ENCODE measurements at regions not wholly inside any gene's neighbourhood (a gene's known extent, or its start where the extent isn't known, plus 50 kb on each side); places are given as distances from the start of the nearest gene placed in this dataset.

- Histone ChIP-seq H3K56ac (ENCODE audit: insufficient read length, low read depth, low read length) (no peak overlapping the region), H2AFZ (ENCODE audit: low read length) (no peak overlapping the region), H2BK5ac (ENCODE audit: insufficient read length, low read length) (no peak overlapping the region), H4K20me1 (ENCODE audit: control insufficient read depth, insufficient read depth, insufficient read length) (no peaks in the 10 kb centered on the region), H3K9ac (ENCODE audit: extremely low read depth, insufficient read length, low read length) (no peak overlapping the region), H4K91ac (ENCODE audit: insufficient read length, low read depth, low read length) (no peak overlapping the region), H2BK15ac (ENCODE audit: low read depth, low read length) (no peak overlapping the region), H3K4me2 (ENCODE audit: insufficient read depth, insufficient read length, low read length) (no peak overlapping the region), H2BK12ac (ENCODE audit: insufficient read length, low read depth, low read length) (no peak overlapping the region), H3K4ac (ENCODE audit: low read depth, low read length) (no peak overlapping the region), H3K9me3 (ENCODE audit: control insufficient read depth, low read depth, low read length) (no peaks in the 10 kb centered on the region), H3K23me2 (ENCODE audit: insufficient read length, low read depth, low read length, poor library complexity, severe bottlenecking) (no peaks in the 10 kb centered on the region), H3K79me2 (ENCODE audit: insufficient read depth, low read length) (no peaks in the 10 kb centered on the region), H2BK20ac (ENCODE audit: low read depth, low read length, poor library complexity, severe bottlenecking) (no peak overlapping the region), H2BK120ac (ENCODE audit: low read depth, low read length, poor library complexity, severe bottlenecking) (no peak overlapping the region), H3K14ac (ENCODE audit: insufficient read depth, low read length) (no peak overlapping the region), H3K27ac (ENCODE audit: insufficient read length, low read depth, low read length) (no peak overlapping the region), H4K5ac (ENCODE audit: insufficient read length, low read depth, low read length) (no peak overlapping the region), H4K8ac (replicated peaks; ENCODE audit: insufficient read length, low read depth, low read length) (no peak overlapping the region), H2AK5ac (ENCODE audit: insufficient read length, low read length) (no peak overlapping the region), H3K18ac (ENCODE audit: insufficient read length, low read depth, low read length) (no peak overlapping the region), H3K4me1 (ENCODE audit: insufficient read depth, low read length) (no peaks in the 10 kb centered on the region; the same call in 1 of the 2 replicates), H3K79me1 (ENCODE audit: insufficient read depth, low read depth, low read length, poor library complexity, severe bottlenecking) (no peaks in the 10 kb centered on the region), H3T11ph (ENCODE audit: low read length) (no peak overlapping the region), H3K27me3 (ENCODE audit: insufficient read depth, low read length) (no peaks in the 10 kb centered on the region), H3K23ac (ENCODE audit: insufficient read length, low read depth, low read length) (no peak overlapping the region)
- H3K27ac Mint-ChIP-seq: no peak overlapping the region
- 0 out of 4 replicates have a peak, but pooled peaks cover 0 to 2% of the 10 kb centered on the region in 2 experiments for H3K4me1 Mint-ChIP-seq
- H3K27me3 Mint-ChIP-seq (ENCODE audit: low read depth): no peaks in the 10 kb centered on the region; the same call in 1 of the 2 replicates
- no peak for DNase-seq
- no peaks in the 10 kb centered on the region for H3K36me3 Mint-ChIP-seq (ENCODE audit: insufficient read depth in 1 of 3, low read depth in 3 of 3)
- WGBS (ENCODE audit: extremely low coverage, insufficient read length, low lambda C conversion rate): no CpG with 5 or more reads among the region's 8 CpGs
- TF ChIP-seq, protein P1, sequence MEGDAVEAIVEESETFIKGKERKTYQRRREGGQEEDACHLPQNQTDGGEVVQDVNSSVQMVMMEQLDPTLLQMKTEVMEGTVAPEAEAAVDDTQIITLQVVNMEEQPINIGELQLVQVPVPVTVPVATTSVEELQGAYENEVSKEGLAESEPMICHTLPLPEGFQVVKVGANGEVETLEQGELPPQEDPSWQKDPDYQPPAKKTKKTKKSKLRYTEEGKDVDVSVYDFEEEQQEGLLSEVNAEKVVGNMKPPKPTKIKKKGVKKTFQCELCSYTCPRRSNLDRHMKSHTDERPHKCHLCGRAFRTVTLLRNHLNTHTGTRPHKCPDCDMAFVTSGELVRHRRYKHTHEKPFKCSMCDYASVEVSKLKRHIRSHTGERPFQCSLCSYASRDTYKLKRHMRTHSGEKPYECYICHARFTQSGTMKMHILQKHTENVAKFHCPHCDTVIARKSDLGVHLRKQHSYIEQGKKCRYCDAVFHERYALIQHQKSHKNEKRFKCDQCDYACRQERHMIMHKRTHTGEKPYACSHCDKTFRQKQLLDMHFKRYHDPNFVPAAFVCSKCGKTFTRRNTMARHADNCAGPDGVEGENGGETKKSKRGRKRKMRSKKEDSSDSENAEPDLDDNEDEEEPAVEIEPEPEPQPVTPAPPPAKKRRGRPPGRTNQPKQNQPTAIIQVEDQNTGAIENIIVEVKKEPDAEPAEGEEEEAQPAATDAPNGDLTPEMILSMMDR (conservative IDR thresholded peaks at IDR 0.05): no peak
- no peak overlapping the region for H3K4me3 Mint-ChIP-seq
- no peaks in the 10 kb centered on the region; a peak in 2 of 5 replicates for H3K9me3 Mint-ChIP-seq
These were observed 68.6 kb upstream of the KL start for GRCh38 chr13:32947411-32948276.

All from H9 (cell line).